PC-3 (cell line): ENCODE measurements at regions not wholly inside any gene's neighbourhood (a gene's known extent, or its start where the extent isn't known, plus 50 kb on each side); places are given as distances from the start of the nearest gene placed in this dataset.
"Not testable (repeated sequence)": the region's sequence is repeated elsewhere in the genome, so short reads cannot be mapped to it uniquely, and the experiment has no call there.

Experiments used
- EZH2 ChIP-seq: fragments of 300-600 bp; sonication (generic); IDR thresholded peaks from one replicate; pipeline ENCODE4 v1.6.1; 2017; ENCODE audit warnings: antibody characterized with exemption, mild to moderate bottlenecking, low read length; ENCODE audit not compliant: unreplicated experiment
- TF ChIP-seq, protein P1 (sequence below): fragments of 300-600 bp; sonication (generic); conservative IDR thresholded peaks from 2 replicates; pipeline ENCODE4 v1.5.1; 2017; ENCODE audit warnings: antibody characterized with exemption, low read depth, mild to moderate bottlenecking, low read length

DNA sequence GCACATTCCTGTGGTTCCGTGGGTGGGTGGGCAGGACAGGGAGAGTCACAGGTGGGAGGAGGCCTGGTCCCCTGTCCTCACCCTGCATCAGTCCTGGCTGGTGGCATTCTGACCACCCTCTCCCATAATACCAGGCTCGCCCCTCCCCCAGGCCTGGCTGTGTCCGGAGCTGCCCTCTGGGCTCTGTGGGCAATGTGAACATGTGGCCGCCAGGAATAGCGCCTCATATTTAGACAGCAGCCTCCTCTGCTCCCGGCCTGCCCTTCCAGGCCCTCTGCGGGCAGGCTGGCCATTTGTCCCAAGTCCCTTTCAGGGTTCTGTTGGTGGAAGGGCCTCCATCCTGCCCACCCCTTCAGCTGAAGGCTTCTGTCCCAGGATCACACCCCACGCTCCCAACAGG lies 4482.2 kb upstream of the TPTE start:
- TF ChIP-seq, protein P1, sequence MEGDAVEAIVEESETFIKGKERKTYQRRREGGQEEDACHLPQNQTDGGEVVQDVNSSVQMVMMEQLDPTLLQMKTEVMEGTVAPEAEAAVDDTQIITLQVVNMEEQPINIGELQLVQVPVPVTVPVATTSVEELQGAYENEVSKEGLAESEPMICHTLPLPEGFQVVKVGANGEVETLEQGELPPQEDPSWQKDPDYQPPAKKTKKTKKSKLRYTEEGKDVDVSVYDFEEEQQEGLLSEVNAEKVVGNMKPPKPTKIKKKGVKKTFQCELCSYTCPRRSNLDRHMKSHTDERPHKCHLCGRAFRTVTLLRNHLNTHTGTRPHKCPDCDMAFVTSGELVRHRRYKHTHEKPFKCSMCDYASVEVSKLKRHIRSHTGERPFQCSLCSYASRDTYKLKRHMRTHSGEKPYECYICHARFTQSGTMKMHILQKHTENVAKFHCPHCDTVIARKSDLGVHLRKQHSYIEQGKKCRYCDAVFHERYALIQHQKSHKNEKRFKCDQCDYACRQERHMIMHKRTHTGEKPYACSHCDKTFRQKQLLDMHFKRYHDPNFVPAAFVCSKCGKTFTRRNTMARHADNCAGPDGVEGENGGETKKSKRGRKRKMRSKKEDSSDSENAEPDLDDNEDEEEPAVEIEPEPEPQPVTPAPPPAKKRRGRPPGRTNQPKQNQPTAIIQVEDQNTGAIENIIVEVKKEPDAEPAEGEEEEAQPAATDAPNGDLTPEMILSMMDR: not testable (repeated sequence)
- TF ChIP-seq EZH2: not testable (repeated sequence)
